DOHH2 (cell line): ENCODE measurements at regions not wholly inside any gene's neighbourhood (a gene's known extent, or its start where the extent isn't known, plus 50 kb on each side); places are given as distances from the start of the nearest gene placed in this dataset.
"Not testable (repeated sequence)": the region's sequence is repeated elsewhere in the genome, so short reads cannot be mapped to it uniquely, and the experiment has no call there.

ENCODE experiments used
- H3F3A ChIP-seq: fragments of 200-600 bp; sonication (generic), shearing (Covaris generic); 2 replicates; pipeline ENCODE4 v1.6.0; 2016; ENCODE audit warnings: antibody characterized with exemption, mild to moderate bottlenecking; ENCODE audit not compliant: control insufficient read depth, insufficient read depth
- H3K27ac ChIP-seq: fragments of 200-600 bp; sonication (generic); 2 replicates; pipeline ENCODE4 v1.5.1; 2014; ENCODE audit warnings: low read depth, mild to moderate bottlenecking, low read length, moderate library complexity
- H3K27me3 ChIP-seq: fragments of 200-600 bp; sonication (generic); 2 replicates; pipeline ENCODE4 v1.6.1; 2014; ENCODE audit warnings: mild to moderate bottlenecking, low read length, mixed read lengths; ENCODE audit not compliant: control insufficient read depth
- H3K36me3 ChIP-seq: fragments of 200-600 bp; sonication (generic); 2 replicates; pipeline ENCODE4 v1.6.1; 2014; ENCODE audit warnings: mild to moderate bottlenecking, low read length, moderate library complexity, mixed read lengths; ENCODE audit not compliant: control insufficient read depth
- H3K4me1 ChIP-seq: fragments of 200-600 bp; sonication (generic); 2 replicates; pipeline ENCODE4 v1.6.1; 2014; ENCODE audit warnings: mild to moderate bottlenecking, low read length, mixed read lengths; ENCODE audit not compliant: control insufficient read depth
- H3K4me2 ChIP-seq: fragments of 200-600 bp; sonication (generic); 2 replicates; pipeline ENCODE4 v1.6.0; 2014; ENCODE audit warnings: mild to moderate bottlenecking, low read length, moderate library complexity
- H3K4me3 ChIP-seq: fragments of 200-600 bp; sonication (generic); 2 replicates; pipeline ENCODE4 v1.5.1; 2014; ENCODE audit warnings: mild to moderate bottlenecking, low read length, mixed read lengths
- H3K79me2 ChIP-seq: fragments of 200-600 bp; sonication (generic); 2 replicates; pipeline ENCODE4 v1.6.1; 2014; ENCODE audit warnings: mild to moderate bottlenecking, low read length, mixed read lengths; ENCODE audit not compliant: control insufficient read depth
- H3K9me2 ChIP-seq: fragments of 200-600 bp; sonication (generic); replicated peaks from 2 replicates; pipeline ENCODE4 v1.6.1; 2014; ENCODE audit warnings: mild to moderate bottlenecking, low read length, mixed read lengths; ENCODE audit not compliant: control insufficient read depth
- H3K9me3 ChIP-seq: fragments of 200-600 bp; sonication (generic); 2 replicates; pipeline ENCODE4 v1.6.1; 2014; ENCODE audit warnings: antibody characterized with exemption, low read length, mixed read lengths; ENCODE audit not compliant: control insufficient read depth, insufficient read depth
- H4K20me1 ChIP-seq: fragments of 200-600 bp; sonication (generic); 2 replicates; pipeline ENCODE4 v1.6.0; 2014; ENCODE audit warnings: low read depth, mild to moderate bottlenecking, antibody characterized with exemption, low read length, moderate library complexity; ENCODE audit not compliant: control insufficient read depth, insufficient read depth
- CTCF ChIP-seq: fragments of 200-600 bp; sonication (generic); IDR thresholded peaks from one replicate; pipeline ENCODE4 v1.5.1; 2014; ENCODE audit warnings: antibody characterized with exemption, mild to moderate bottlenecking, low read depth, low read length; ENCODE audit not compliant: poor library complexity, severe bottlenecking
- EZH2phosphoT487 ChIP-seq: fragments of 200-600 bp; sonication (generic); IDR thresholded peaks from 2 replicates; pipeline ENCODE4 v1.6.1; 2017; ENCODE audit warnings: borderline replicate concordance, mild to moderate bottlenecking, antibody characterized with exemption, low read length, moderate library complexity, mixed read lengths

GRCh38 chr1:229171934-229172333 lies 99.0 kb upstream of the RAB4A start:
- Histone ChIP-seq H3K27ac (no peak overlapping the region), H3K9me2 (no peaks in the 10 kb centered on the region), H3F3A (no peaks in the 10 kb centered on the region), H4K20me1 (no peaks in the 10 kb centered on the region), H3K36me3 (no peaks in the 10 kb centered on the region), H3K4me2 (no peak overlapping the region), H3K27me3 (no peaks in the 10 kb centered on the region), H3K9me3 (no peaks in the 10 kb centered on the region), H3K4me3 (no peak overlapping the region), H3K79me2 (no peaks in the 10 kb centered on the region), H3K4me1 (no peaks in the 10 kb centered on the region)
- no peak for TF ChIP-seq EZH2phosphoT487
- TF ChIP-seq CTCF: no peak

GRCh38 chr1:229173491-229174476 lies 97.1 kb upstream of the RAB4A start:
- H3K27ac ChIP-seq, H3K27me3 ChIP-seq, H3K36me3 ChIP-seq, H3K4me3 ChIP-seq, H3F3A ChIP-seq, H3K4me2 ChIP-seq, H3K9me2 ChIP-seq, H3K9me3 ChIP-seq, H3K79me2 ChIP-seq, H3K4me1 ChIP-seq, H4K20me1 ChIP-seq: not testable (repeated sequence)

GRCh38 chr1:229175297-229175696 lies 95.6 kb upstream of the RAB4A start:
- H3K9me3 ChIP-seq, H4K20me1 ChIP-seq, H3K9me2 ChIP-seq, H3K4me2 ChIP-seq, H3K4me1 ChIP-seq, H3K36me3 ChIP-seq, H3F3A ChIP-seq, H3K79me2 ChIP-seq, H3K27me3 ChIP-seq, H3K27ac ChIP-seq, H3K4me3 ChIP-seq: not testable (repeated sequence)

GRCh38 chr1:229176457-229176856 lies 94.5 kb upstream of the RAB4A start:
- H3K4me1 ChIP-seq, H3K4me3 ChIP-seq, H3K36me3 ChIP-seq, H3K9me2 ChIP-seq, H3K9me3 ChIP-seq, H3K4me2 ChIP-seq, H3K79me2 ChIP-seq, H4K20me1 ChIP-seq, H3K27me3 ChIP-seq, H3F3A ChIP-seq, H3K27ac ChIP-seq: not testable (repeated sequence)

GRCh38 chr1:229180161-229180560 lies 90.8 kb upstream of the RAB4A start:
- Histone ChIP-seq H3K4me2 (no peak overlapping the region), H3K4me3 (no peak overlapping the region), H3F3A (no peaks in the 10 kb centered on the region), H4K20me1 (no peaks in the 10 kb centered on the region), H3K9me3 (no peaks in the 10 kb centered on the region), H3K9me2 (no peaks in the 10 kb centered on the region), H3K27ac (no peak overlapping the region), H3K36me3 (no peaks in the 10 kb centered on the region), H3K27me3 (no peaks in the 10 kb centered on the region), H3K4me1 (no peaks in the 10 kb centered on the region), H3K79me2 (no peaks in the 10 kb centered on the region)
- TF ChIP-seq CTCF (no peak), EZH2phosphoT487 (no peak)
